SW 1271 (cell line): ENCODE measurements at regions not wholly inside any gene's neighbourhood (a gene's known extent, or its start where the extent isn't known, plus 50 kb on each side); places are given as distances from the start of the nearest gene placed in this dataset.
"Not testable (repeated sequence)": the region's sequence is repeated elsewhere in the genome, so short reads cannot be mapped to it uniquely, and the experiment has no call there.

Experiments
- DNase-seq, 2 experiments: peaks; one replicate each; lab custom pipeline; 2025; lab: John Stamatoyannopoulos, UW

GRCh38 chr10:65628493-65629139 is 1297.2 kb upstream of the LRRTM3 start:
- no peak for DNase-seq

- DNase-seq, result no peak
These were observed 1265.8 kb upstream of the LRRTM3 start for GRCh38 chr10:65660006-65660405.

GRCh38 chr10:65670087-65670486 is 1255.7 kb upstream of the LRRTM3 start:
- DNase-seq, result no peak

GRCh38 chr10:65670596-65670995 is 1255.2 kb upstream of the LRRTM3 start:
- not testable (repeated sequence) for DNase-seq

- no peak for DNase-seq
These were observed 1250.6 kb upstream of the LRRTM3 start for GRCh38 chr10:65675236-65675635.

- no peak for DNase-seq
These were observed 1240.9 kb upstream of the LRRTM3 start for GRCh38 chr10:65684896-65685295.

GRCh38 chr10:65701168-65701776 is 1224.6 kb upstream of the LRRTM3 start:
- no peak for DNase-seq

GRCh38 chr10:65708057-65708456 is 1217.8 kb upstream of the LRRTM3 start:
- no peak for DNase-seq

GRCh38 chr10:65710306-65710705 is 1215.5 kb upstream of the LRRTM3 start:
- DNase-seq, result no peak

- DNase-seq, result no peak
These were observed 1206.0 kb upstream of the LRRTM3 start for GRCh38 chr10:65719790-65720189.

GRCh38 chr10:65720901-65721300 is 1204.9 kb upstream of the LRRTM3 start:
- DNase-seq, result no peak

GRCh38 chr10:65723525-65723924 is 1202.3 kb upstream of the LRRTM3 start:
- DNase-seq, result no peak

GRCh38 chr10:65735382-65735781 is 1190.5 kb upstream of the LRRTM3 start:
- DNase-seq, result no peak

GRCh38 chr10:65742906-65743305 is 1182.9 kb upstream of the LRRTM3 start:
- DNase-seq, result no peak

GRCh38 chr10:65751218-65751617 is 1174.6 kb upstream of the LRRTM3 start:
- no peak for DNase-seq

GRCh38 chr10:65751896-65752295 is 1173.9 kb upstream of the LRRTM3 start:
- no peak for DNase-seq

- no peak for DNase-seq
These were observed 1172.3 kb upstream of the LRRTM3 start for GRCh38 chr10:65753532-65753931.

GRCh38 chr10:65754112-65754511 is 1171.7 kb upstream of the LRRTM3 start:
- no peak for DNase-seq

- no peak for DNase-seq
These were observed 1163.5 kb upstream of the LRRTM3 start for GRCh38 chr10:65762311-65762710.

- DNase-seq, result no peak
These were observed 1160.8 kb upstream of the LRRTM3 start for GRCh38 chr10:65765006-65765541.

GRCh38 chr10:65769828-65770227 is 1156.0 kb upstream of the LRRTM3 start:
- no peak for DNase-seq

- no peak for DNase-seq
These were observed 1147.1 kb upstream of the LRRTM3 start for GRCh38 chr10:65778753-65779152.

- DNase-seq, result no peak
These were observed 1145.9 kb upstream of the LRRTM3 start for GRCh38 chr10:65779985-65780384.

- no peak for DNase-seq
These were observed 1139.6 kb upstream of the LRRTM3 start for GRCh38 chr10:65786279-65786678.
